ENCODE measurements at regions not wholly inside any gene's neighbourhood (a gene's known extent, or its start where the extent isn't known, plus 50 kb on each side); places are given as distances from the start of the nearest gene placed in this dataset.

GRCh38 chr3:75220932-75221331 is 443.2 kb upstream of the FRG2C start:
- H3K18ac ChIP-seq (ENCODE audit: low read depth, low read length) = no peak overlapping the region
- peaks cover 1% of the 10 kb centered on the region; the same call in 1 of the 2 replicates for H3K27me3 ChIP-seq (ENCODE audit: control insufficient read depth, insufficient read depth, low read length)
- no peak for ATAC-seq (ENCODE audit: low read depth)
- no peak overlapping the region for H2AK9ac ChIP-seq (replicated peaks; ENCODE audit: low read depth, low read length, poor library complexity)
- H2BK15ac ChIP-seq (ENCODE audit: low read depth, low read length) = no peak overlapping the region
- 17% methylated on average over 1 of the region's 4 CpGs; no CpG with 5 or more reads in 1 of the 2 experiments for WGBS, 2 experiments (ENCODE audit: extremely low coverage in 2 of 2, insufficient read length in 1 of 2)
- H3K9me3 ChIP-seq (ENCODE audit: control insufficient read depth, insufficient read depth, low read length) = no peaks in the 10 kb centered on the region
- H3K79me1 ChIP-seq (ENCODE audit: low read depth in 1 of 2, low read length in 2 of 2) = no peaks in the 10 kb centered on the region
- in situ Hi-C loops (cut with MboI; ENCODE audit: low sequenced_read_pairs) (no loop called here), intact Hi-C loops (cut with micrococcal nuclease) (no loop called here), dilution Hi-C loops (cut with HindIII; ENCODE audit: low sequenced_read_pairs, unreplicated experiment) (no loop called here)
- H3K36me3 ChIP-seq (ENCODE audit: control insufficient read depth, insufficient read depth, low read length) = no peaks in the 10 kb centered on the region
- TF ChIP-seq SMC3 (IDR thresholded peaks at IDR 0.05; ENCODE audit: low read depth, low read length) (no peak), RFX5 (IDR thresholded peaks at IDR 0.05; ENCODE audit: low read depth, low read length) (no peak), USF2 (IDR thresholded peaks at IDR 0.05; ENCODE audit: low read depth, low read length) (no peak), FOS (IDR thresholded peaks at IDR 0.05; ENCODE audit: low read depth, low read length) (no peak), POLR2A (IDR thresholded peaks at IDR 0.05; ENCODE audit: low read depth, low read length) (no peak), ELK1 (IDR thresholded peaks at IDR 0.05; ENCODE audit: borderline replicate concordance, low read depth, low read length) (no peak), RCOR1 (IDR thresholded peaks at IDR 0.05; ENCODE audit: insufficient replicate concordance, low read length) (no peak), NFE2L2 (IDR thresholded peaks at IDR 0.05; ENCODE audit: low read depth, low read length) (no peak), CTCF (conservative IDR thresholded peaks at IDR 0.05; ENCODE audit: low read depth, low read length) (no peak), CHD1 (IDR thresholded peaks at IDR 0.05; ENCODE audit: low read depth, low read length) (no peak), BHLHE40 (IDR thresholded peaks at IDR 0.05; ENCODE audit: low read depth, low read length) (no peak), MAFK (IDR thresholded peaks at IDR 0.05; ENCODE audit: low read depth, low read length) (no peak), MAZ (IDR thresholded peaks at IDR 0.05; ENCODE audit: borderline replicate concordance, low read depth, low read length) (no peak), MXI1 (IDR thresholded peaks at IDR 0.05; ENCODE audit: borderline replicate concordance, low read depth, low read length) (no peak), CEBPB (IDR thresholded peaks at IDR 0.05; ENCODE audit: low read depth, low read length) (no peak), RAD21 (IDR thresholded peaks at IDR 0.05; ENCODE audit: low read length) (no peak)
- H3K9ac ChIP-seq (ENCODE audit: low read depth, low read length) = no peak overlapping the region
- H3K23ac ChIP-seq (ENCODE audit: low read depth, low read length) = no peak overlapping the region
- H4K5ac ChIP-seq (ENCODE audit: low read depth, low read length) = no peak overlapping the region
- no peak overlapping the region for H3K4me2 ChIP-seq (ENCODE audit: low read depth, low read length)
- no peak overlapping the region for H2BK20ac ChIP-seq (ENCODE audit: low read depth, low read length)
- no peaks in the 10 kb centered on the region for H3K9me1 ChIP-seq (ENCODE audit: insufficient read depth, low read length)
- no peak overlapping the region for H3K27ac ChIP-seq (ENCODE audit: insufficient read depth, low read length)
- no peak overlapping the region for H3K14ac ChIP-seq (replicated peaks; ENCODE audit: low read depth, low read length)
- no peaks in the 10 kb centered on the region for H3K4me1 ChIP-seq (ENCODE audit: control insufficient read depth, insufficient read depth, low read length)
- ChIA-PET POLR2A (ENCODE audit: unreplicated experiment) (no interaction called here), CTCF (no interaction called here)
- no peak overlapping the region for H4K8ac ChIP-seq (ENCODE audit: low read depth in 2 of 2, low read length in 2 of 2)
- no peak overlapping the region for H2BK120ac ChIP-seq (ENCODE audit: low read depth, low read length)
- H2BK5ac ChIP-seq (ENCODE audit: low read depth, low read length, poor library complexity, severe bottlenecking) = no peak overlapping the region
- H4K20me1 ChIP-seq (ENCODE audit: insufficient read depth, low read length) = no peaks in the 10 kb centered on the region
- H2AFZ ChIP-seq (replicated peaks; ENCODE audit: low read length, poor library complexity) = no peak overlapping the region
- no peak overlapping the region for H3K56ac ChIP-seq (ENCODE audit: extremely low read depth, insufficient read depth, low read length)
- BruUV-seq (replicated peaks) = no TSS peak
- H3K4me3 ChIP-seq (ENCODE audit: insufficient read depth, low read depth, low read length) = no peak overlapping the region
- H3K4ac ChIP-seq (ENCODE audit: low read depth, low read length) = no peak overlapping the region
- no peak overlapping the region for H2AK5ac ChIP-seq (ENCODE audit: low read depth, low read length)
- DNase-seq = no peak
- H4K91ac ChIP-seq (ENCODE audit: insufficient read depth, low read depth, low read length) = no peak overlapping the region

All from IMR-90 (cell line).